ENCODE measurements at regions not wholly inside any gene's neighbourhood (a gene's known extent, or its start where the extent isn't known, plus 50 kb on each side); places are given as distances from the start of the nearest gene placed in this dataset.

DNA sequence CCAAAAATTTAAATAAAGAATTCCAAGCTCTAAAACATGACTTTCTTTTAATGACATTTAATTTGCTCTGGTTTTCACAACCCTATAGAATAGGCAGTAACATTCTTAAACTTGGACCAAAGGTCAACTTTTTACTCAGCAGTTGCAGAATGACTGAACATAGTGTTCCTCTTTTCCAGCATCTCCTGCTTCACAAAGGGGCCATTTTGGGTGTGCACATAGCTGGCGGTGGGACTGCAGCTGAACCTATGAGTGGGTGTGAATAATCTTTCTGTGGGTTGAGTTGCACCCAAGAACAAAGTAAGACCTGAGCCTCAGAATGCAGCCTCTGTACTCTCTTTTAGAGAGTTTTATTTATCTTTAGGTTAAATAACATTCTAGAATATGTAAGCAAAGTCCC, 96.9 kb upstream of the HAPLN1 start:
- ChIA-PET CTCF (ENCODE audit: low intra/inter-chr PET ratio) (no interaction called here), POLR2A (no interaction called here)
- H3K4me1 ChIP-seq (replicated peaks in 1 of 2; ENCODE audit: control insufficient read depth in 2 of 2, insufficient read depth in 2 of 2, low read length in 2 of 2): no peaks in the 10 kb centered on the region
- H3K9ac ChIP-seq (ENCODE audit: insufficient read depth in 1 of 2, low read depth in 2 of 2, low read length in 2 of 2): no peak overlapping the region
- H3K9me1 ChIP-seq (ENCODE audit: control insufficient read depth, insufficient read depth, low read length): no peaks in the 10 kb centered on the region
- no peaks in the 10 kb centered on the region for H3K79me2 ChIP-seq (ENCODE audit: control insufficient read depth, insufficient read depth, low read length)
- FAIRE-seq (no peak), ATAC-seq (no peak), DNase-seq (ENCODE audit: extremely low read depth in 1 of 4, low spot score in 3 of 4) (no peak)
- H2AFZ ChIP-seq (ENCODE audit: low read depth, low read length): no peak overlapping the region
- intact Hi-C loops (cut with micrococcal nuclease): no loop called here
- WGBS (ENCODE audit: insufficient coverage, low coverage, missing lambda C conversion rate): 0% methylated on average over 1 of the region's 1 CpG
- BruUV-seq (replicated peaks): no TSS peak
- in situ Hi-C loops (cut with MboI): no loop called here
- H4K20me1 ChIP-seq (replicated peaks; ENCODE audit: control insufficient read depth, insufficient read depth, low read length): no peaks in the 10 kb centered on the region
- no peak overlapping the region for H3K4me3 ChIP-seq
- H3K4me2 ChIP-seq (ENCODE audit: insufficient read depth, low read length): no peak overlapping the region
- no peak overlapping the region for H3K27ac ChIP-seq (ENCODE audit: extremely low read depth, low read depth, low read length)
- no peaks in the 10 kb centered on the region for H3K9me3 ChIP-seq (replicated peaks; ENCODE audit: control insufficient read depth, insufficient read depth, low read depth, low read length)
- no peaks in the 10 kb centered on the region for H3K36me3 ChIP-seq (ENCODE audit: control insufficient read depth, insufficient read depth, low read length)
- H3K27me3 ChIP-seq (ENCODE audit: control insufficient read depth in 2 of 2, insufficient read depth in 2 of 2, low read length in 2 of 2): no peaks in the 10 kb centered on the region
- TF ChIP-seq, protein P1, sequence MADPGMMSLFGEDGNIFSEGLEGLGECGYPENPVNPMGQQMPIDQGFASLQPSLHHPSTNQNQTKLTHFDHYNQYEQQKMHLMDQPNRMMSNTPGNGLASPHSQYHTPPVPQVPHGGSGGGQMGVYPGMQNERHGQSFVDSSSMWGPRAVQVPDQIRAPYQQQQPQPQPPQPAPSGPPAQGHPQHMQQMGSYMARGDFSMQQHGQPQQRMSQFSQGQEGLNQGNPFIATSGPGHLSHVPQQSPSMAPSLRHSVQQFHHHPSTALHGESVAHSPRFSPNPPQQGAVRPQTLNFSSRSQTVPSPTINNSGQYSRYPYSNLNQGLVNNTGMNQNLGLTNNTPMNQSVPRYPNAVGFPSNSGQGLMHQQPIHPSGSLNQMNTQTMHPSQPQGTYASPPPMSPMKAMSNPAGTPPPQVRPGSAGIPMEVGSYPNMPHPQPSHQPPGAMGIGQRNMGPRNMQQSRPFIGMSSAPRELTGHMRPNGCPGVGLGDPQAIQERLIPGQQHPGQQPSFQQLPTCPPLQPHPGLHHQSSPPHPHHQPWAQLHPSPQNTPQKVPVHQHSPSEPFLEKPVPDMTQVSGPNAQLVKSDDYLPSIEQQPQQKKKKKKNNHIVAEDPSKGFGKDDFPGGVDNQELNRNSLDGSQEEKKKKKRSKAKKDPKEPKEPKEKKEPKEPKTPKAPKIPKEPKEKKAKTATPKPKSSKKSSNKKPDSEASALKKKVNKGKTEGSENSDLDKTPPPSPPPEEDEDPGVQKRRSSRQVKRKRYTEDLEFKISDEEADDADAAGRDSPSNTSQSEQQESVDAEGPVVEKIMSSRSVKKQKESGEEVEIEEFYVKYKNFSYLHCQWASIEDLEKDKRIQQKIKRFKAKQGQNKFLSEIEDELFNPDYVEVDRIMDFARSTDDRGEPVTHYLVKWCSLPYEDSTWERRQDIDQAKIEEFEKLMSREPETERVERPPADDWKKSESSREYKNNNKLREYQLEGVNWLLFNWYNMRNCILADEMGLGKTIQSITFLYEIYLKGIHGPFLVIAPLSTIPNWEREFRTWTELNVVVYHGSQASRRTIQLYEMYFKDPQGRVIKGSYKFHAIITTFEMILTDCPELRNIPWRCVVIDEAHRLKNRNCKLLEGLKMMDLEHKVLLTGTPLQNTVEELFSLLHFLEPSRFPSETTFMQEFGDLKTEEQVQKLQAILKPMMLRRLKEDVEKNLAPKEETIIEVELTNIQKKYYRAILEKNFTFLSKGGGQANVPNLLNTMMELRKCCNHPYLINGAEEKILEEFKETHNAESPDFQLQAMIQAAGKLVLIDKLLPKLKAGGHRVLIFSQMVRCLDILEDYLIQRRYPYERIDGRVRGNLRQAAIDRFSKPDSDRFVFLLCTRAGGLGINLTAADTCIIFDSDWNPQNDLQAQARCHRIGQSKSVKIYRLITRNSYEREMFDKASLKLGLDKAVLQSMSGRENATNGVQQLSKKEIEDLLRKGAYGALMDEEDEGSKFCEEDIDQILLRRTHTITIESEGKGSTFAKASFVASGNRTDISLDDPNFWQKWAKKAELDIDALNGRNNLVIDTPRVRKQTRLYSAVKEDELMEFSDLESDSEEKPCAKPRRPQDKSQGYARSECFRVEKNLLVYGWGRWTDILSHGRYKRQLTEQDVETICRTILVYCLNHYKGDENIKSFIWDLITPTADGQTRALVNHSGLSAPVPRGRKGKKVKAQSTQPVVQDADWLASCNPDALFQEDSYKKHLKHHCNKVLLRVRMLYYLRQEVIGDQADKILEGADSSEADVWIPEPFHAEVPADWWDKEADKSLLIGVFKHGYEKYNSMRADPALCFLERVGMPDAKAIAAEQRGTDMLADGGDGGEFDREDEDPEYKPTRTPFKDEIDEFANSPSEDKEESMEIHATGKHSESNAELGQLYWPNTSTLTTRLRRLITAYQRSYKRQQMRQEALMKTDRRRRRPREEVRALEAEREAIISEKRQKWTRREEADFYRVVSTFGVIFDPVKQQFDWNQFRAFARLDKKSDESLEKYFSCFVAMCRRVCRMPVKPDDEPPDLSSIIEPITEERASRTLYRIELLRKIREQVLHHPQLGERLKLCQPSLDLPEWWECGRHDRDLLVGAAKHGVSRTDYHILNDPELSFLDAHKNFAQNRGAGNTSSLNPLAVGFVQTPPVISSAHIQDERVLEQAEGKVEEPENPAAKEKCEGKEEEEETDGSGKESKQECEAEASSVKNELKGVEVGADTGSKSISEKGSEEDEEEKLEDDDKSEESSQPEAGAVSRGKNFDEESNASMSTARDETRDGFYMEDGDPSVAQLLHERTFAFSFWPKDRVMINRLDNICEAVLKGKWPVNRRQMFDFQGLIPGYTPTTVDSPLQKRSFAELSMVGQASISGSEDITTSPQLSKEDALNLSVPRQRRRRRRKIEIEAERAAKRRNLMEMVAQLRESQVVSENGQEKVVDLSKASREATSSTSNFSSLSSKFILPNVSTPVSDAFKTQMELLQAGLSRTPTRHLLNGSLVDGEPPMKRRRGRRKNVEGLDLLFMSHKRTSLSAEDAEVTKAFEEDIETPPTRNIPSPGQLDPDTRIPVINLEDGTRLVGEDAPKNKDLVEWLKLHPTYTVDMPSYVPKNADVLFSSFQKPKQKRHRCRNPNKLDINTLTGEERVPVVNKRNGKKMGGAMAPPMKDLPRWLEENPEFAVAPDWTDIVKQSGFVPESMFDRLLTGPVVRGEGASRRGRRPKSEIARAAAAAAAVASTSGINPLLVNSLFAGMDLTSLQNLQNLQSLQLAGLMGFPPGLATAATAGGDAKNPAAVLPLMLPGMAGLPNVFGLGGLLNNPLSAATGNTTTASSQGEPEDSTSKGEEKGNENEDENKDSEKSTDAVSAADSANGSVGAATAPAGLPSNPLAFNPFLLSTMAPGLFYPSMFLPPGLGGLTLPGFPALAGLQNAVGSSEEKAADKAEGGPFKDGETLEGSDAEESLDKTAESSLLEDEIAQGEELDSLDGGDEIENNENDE (IDR thresholded peaks at IDR 0.05; ENCODE audit: low read depth, low read length): no peak
- TF ChIP-seq TARDBP (IDR thresholded peaks at IDR 0.05): no peak
- TF ChIP-seq ZNF282 (CRISPR knock-in tag; IDR thresholded peaks at IDR 0.05): no peak
- TF ChIP-seq ZNF263 (CRISPR knock-in tag; IDR thresholded peaks at IDR 0.05; ENCODE audit: borderline replicate concordance): no peak
- TF ChIP-seq MAZ (CRISPR knock-in tag; conservative IDR thresholded peaks at IDR 0.05 in 1 of 2, IDR thresholded peaks at IDR 0.05 in 1 of 2): no peak
- no peak for TF ChIP-seq CXXC5 (CRISPR knock-in tag; IDR thresholded peaks at IDR 0.05)
- no peak for TF ChIP-seq SRSF7 (optimal IDR thresholded peaks at IDR 0.05; ENCODE audit: low read depth, low read length)
- TF ChIP-seq MYNN (IDR thresholded peaks at IDR 0.05): no peak
- TF ChIP-seq MYNN (CRISPR knock-in tag; IDR thresholded peaks at IDR 0.05): no peak
